ENCODE measurements at regions not wholly inside any gene's neighbourhood (a gene's known extent, or its start where the extent isn't known, plus 50 kb on each side); places are given as distances from the start of the nearest gene placed in this dataset.
A peak's percentile ranks its signal among the peaks of the same experiment; 100 is the strongest.
"Not testable (repeated sequence)": the region's sequence is repeated elsewhere in the genome, so short reads cannot be mapped to it uniquely, and the experiment has no call there.

- H3K4me3 ChIP-seq (ENCODE audit: control insufficient read depth, low read depth, low read length) = no peak overlapping the region
- TF ChIP-seq CTCF (IDR thresholded peaks at IDR 0.05; ENCODE audit: control insufficient read depth, insufficient read depth, low read depth, low read length, missing control alignments) = peak; percentile 17
- DNase-seq (ENCODE audit: low read depth) = peak; percentile 73
Observed at GRCh38 chr3:177906126-177906511, 630.1 kb upstream of the KCNMB2 start.

- TF ChIP-seq CTCF (IDR thresholded peaks at IDR 0.05; ENCODE audit: control insufficient read depth, insufficient read depth, low read depth, low read length, missing control alignments) = no peak
- H3K4me3 ChIP-seq (ENCODE audit: control insufficient read depth, low read depth, low read length) = no peak overlapping the region
- no peak for DNase-seq (ENCODE audit: low read depth)
Observed at GRCh38 chr3:177906578-177907229, 629.5 kb upstream of the KCNMB2 start.

- not testable (repeated sequence) for H3K4me3 ChIP-seq (ENCODE audit: control insufficient read depth, low read depth, low read length); DNase-seq (ENCODE audit: low read depth)
Observed at GRCh38 chr3:177909530-177909929, 626.7 kb upstream of the KCNMB2 start.

GRCh38 chr3:177914224-177914623, 622.0 kb upstream of the KCNMB2 start:
- no peak overlapping the region for H3K4me3 ChIP-seq (ENCODE audit: control insufficient read depth, low read depth, low read length)
- no peak for DNase-seq (ENCODE audit: low read depth)
- TF ChIP-seq CTCF (IDR thresholded peaks at IDR 0.05; ENCODE audit: control insufficient read depth, insufficient read depth, low read depth, low read length, missing control alignments) = no peak

GRCh38 chr3:177916461-177916860, 619.8 kb upstream of the KCNMB2 start:
- no peak overlapping the region for H3K4me3 ChIP-seq (ENCODE audit: control insufficient read depth, low read depth, low read length)
- no peak for TF ChIP-seq CTCF (IDR thresholded peaks at IDR 0.05; ENCODE audit: control insufficient read depth, insufficient read depth, low read depth, low read length, missing control alignments)
- DNase-seq (ENCODE audit: low read depth) = no peak

- no peak overlapping the region for H3K4me3 ChIP-seq (ENCODE audit: control insufficient read depth, low read depth, low read length)
- no peak for DNase-seq (ENCODE audit: low read depth)
- no peak for TF ChIP-seq CTCF (IDR thresholded peaks at IDR 0.05; ENCODE audit: control insufficient read depth, insufficient read depth, low read depth, low read length, missing control alignments)
Observed at GRCh38 chr3:177917234-177917861, 618.9 kb upstream of the KCNMB2 start.

- no peak for DNase-seq (ENCODE audit: low read depth)
- no peak for TF ChIP-seq CTCF (IDR thresholded peaks at IDR 0.05; ENCODE audit: control insufficient read depth, insufficient read depth, low read depth, low read length, missing control alignments)
- no peak overlapping the region for H3K4me3 ChIP-seq (ENCODE audit: control insufficient read depth, low read depth, low read length)
Observed at GRCh38 chr3:177921153-177921552, 615.1 kb upstream of the KCNMB2 start.
